Activated CD8-positive, alpha-beta memory T cell treated with anti-CD3 and anti-CD28 coated beads for 36 hours (primary cell): ENCODE measurements at regions not wholly inside any gene's neighbourhood (a gene's known extent, or its start where the extent isn't known, plus 50 kb on each side); places are given as distances from the start of the nearest gene placed in this dataset.
"Not testable (repeated sequence)": the region's sequence is repeated elsewhere in the genome, so short reads cannot be mapped to it uniquely, and the experiment has no call there.

Experiments used
- CTCF ChIA-PET: fragments of 350-600 bp; sonication (Branson Sonifier 250); formaldehyde crosslinking; loops from one replicate; lab custom pipeline; 2021; ENCODE audit warnings: antibody characterized with exemption; lab: Charles Lee
- POLR2A ChIA-PET: fragments of 350-600 bp; sonication (Branson Sonifier 250); formaldehyde crosslinking; loops from one replicate; lab custom pipeline; 2021; ENCODE audit warnings: antibody characterized with exemption; lab: Charles Lee

DNA sequence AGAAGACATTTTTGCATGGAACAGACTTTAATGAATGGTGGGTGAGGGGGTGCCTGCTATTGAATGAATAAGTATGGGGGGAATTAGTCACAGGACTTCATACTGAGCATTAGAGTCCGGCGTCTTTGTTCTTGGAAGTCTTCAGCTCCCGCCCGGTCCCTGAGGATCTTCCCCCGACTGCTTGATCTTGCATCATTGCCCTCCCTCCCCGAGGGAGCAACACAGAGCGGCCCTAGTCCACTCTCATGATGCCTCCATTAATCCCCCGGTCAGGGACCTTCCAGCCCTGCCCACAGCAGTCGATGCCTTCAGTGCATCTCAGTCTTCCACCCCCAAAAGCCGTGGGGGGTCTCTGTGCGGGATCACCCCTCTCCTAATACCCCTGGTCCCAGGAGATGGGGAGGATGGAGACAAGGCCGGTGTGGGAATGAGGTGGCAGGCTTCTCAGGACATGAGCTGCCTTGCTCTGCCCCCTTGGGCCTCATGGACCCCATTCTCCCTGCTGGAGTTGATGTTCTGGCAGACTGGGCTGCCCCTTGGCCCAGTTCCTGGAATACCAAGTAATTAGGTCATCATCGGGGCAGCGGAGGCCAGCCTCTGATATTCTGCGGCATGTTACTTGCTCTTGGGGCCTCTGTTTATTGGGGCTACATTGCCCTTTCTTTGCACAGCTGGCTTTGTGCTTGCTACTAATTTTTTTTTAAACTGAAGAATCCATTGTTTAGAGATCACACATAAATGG lies 110.5 kb upstream of the PLGLB2 start:
- POLR2A ChIA-PET, CTCF ChIA-PET: not testable (repeated sequence)

DNA sequence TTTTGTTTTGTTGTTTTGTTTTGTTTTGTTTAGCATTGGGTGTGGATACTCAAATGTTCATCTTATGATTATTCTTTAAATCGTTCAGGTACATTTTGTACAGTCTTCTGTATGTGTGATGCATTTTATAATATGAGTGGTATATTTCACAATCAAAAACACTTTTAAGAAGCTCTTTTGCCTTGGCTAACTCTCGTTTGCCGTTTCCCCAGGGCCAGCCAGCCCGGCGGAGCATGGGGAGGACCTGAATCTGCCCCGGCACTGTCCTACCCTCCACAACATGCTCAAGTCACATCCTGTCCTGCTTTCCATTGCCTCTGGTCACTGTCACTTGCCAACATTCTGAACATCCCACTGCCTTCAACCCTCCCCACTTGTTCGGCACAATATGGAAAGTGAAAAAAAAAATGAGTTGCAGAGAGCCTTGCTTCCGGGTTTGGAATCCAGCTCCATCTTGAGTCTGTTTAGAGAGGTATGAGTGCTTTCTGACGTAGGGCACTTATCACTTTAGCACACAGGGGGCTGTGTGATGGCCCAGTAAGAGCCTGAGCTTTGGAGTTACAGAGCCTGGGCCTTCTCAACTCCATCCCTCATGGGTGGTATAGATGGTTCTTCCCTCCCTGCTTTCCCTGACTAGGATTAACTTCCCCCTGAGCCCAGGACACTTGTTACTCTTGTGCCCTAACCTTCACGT lies 109.6 kb upstream of the PLGLB2 start:
- CTCF ChIA-PET, POLR2A ChIA-PET: not testable (repeated sequence)

DNA sequence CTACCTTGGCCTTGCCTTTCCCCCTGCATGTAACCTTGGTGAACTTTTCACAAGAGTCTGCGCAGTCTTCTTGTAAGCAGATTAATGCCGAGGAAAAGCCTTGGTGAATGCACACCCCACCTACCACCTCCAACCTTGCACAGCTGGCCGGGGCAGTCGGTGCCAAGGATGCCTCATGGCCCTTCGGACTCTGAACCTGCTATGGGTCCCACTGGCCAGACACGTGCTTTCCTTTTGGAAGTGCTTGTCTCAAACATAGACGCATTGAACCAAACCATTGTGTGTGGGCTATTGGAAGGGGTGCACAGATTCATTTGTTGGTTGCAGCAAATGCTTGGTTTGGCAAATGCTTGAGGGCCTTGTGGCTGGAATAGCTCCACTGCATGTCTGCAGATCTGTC lies 109.0 kb upstream of the PLGLB2 start:
- CTCF ChIA-PET, POLR2A ChIA-PET: not testable (repeated sequence)

GRCh38 chr2:87639801-87640440 lies 108.0 kb upstream of the PLGLB2 start:
- POLR2A ChIA-PET, CTCF ChIA-PET: not testable (repeated sequence)

- CTCF ChIA-PET, POLR2A ChIA-PET: not testable (repeated sequence)
Observed at GRCh38 chr2:87640961-87641563, 106.8 kb upstream of the PLGLB2 start.

DNA sequence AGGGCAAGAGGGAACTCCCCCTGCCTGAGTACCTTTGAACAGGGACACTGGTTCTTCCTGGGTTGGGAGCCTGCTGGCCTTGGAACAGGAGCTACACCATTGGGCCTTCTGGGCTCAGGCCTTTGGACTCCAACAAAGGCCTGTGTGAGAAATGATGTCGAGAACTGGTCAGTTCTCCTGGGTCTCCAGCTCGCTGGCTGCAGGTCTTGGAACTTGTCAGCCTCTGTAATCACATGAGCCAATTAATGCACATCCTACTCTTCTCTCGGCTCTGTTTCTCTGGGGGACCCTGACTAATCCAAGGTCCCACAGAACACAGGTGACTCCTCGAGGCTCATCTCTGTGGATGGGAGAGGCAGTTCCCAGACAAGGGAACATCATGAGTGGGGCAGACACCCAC lies 104.7 kb upstream of the PLGLB2 start:
- CTCF ChIA-PET, POLR2A ChIA-PET: not testable (repeated sequence)

GRCh38 chr2:87647737-87648498 lies 100.0 kb upstream of the PLGLB2 start:
- CTCF ChIA-PET, POLR2A ChIA-PET: not testable (repeated sequence)

DNA sequence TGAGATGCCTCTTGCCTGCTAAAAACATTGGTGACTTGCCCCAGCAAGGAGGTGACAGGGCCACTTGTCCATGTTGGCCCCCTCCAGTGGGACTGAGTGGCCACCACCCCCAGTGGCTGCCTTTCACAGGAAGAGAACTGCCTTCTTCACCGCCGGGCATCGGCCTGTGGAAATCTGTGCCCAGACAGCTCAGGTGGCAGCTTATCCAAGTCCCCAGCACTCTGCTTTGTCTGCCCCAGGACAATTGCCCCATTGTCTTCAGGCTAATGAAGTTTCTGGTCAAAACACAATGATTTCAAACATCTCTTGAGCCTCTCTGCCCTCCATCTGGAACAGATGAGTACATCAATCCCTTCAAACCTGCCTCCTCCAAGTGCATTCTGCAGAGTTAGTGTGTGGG lies 99.1 kb upstream of the PLGLB2 start:
- POLR2A ChIA-PET, CTCF ChIA-PET: not testable (repeated sequence)

- POLR2A ChIA-PET, CTCF ChIA-PET: not testable (repeated sequence)
Observed at GRCh38 chr2:87649871-87650270, 98.0 kb upstream of the PLGLB2 start.

GRCh38 chr2:87650837-87651236 lies 97.0 kb upstream of the PLGLB2 start:
- POLR2A ChIA-PET, CTCF ChIA-PET: not testable (repeated sequence)

- CTCF ChIA-PET, POLR2A ChIA-PET: not testable (repeated sequence)
Observed at GRCh38 chr2:87651589-87651988, 96.3 kb upstream of the PLGLB2 start.

GRCh38 chr2:87653373-87653772 lies 94.5 kb upstream of the PLGLB2 start:
- POLR2A ChIA-PET, CTCF ChIA-PET: not testable (repeated sequence)

GRCh38 chr2:87654136-87654814 lies 93.6 kb upstream of the PLGLB2 start:
- CTCF ChIA-PET, POLR2A ChIA-PET: not testable (repeated sequence)

DNA sequence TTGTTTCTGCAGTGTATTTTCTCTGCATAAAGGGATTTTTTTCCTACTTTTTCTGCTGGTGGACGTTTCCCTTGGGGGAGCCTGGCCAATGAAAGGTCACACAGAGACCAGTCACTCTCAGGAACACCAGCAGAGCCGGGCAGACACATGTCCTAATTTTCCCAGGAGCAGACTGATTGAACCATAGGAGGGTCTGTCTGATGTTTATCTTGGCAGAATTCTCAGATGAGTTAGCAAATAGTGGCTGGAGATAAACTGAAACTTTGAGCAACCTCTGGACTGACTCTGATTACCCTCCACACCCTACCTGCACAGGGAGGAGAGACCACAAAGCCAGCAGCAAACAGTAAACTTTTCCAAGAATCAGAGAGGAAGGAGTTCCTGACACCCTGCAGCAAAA lies 90.0 kb upstream of the PLGLB2 start:
- POLR2A ChIA-PET = not testable (repeated sequence)

DNA sequence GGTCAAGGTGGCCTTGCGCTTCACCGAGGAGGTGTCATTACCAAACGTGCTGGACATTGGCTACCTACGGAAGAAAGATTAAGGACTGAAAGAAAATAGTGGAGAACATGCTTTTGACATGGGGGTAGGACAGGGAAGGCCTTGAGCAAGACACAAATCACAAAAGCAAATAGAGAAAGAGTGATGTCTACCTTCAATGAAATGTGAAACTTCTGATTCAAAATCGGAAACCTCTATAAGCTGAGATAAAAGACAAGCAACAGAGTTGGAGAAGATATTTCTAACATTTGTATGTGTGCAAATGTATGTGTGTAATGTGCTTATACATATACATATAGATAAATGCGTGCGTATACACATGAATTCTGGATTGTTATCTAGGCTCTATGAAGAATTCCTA lies 89.5 kb upstream of the PLGLB2 start:
- POLR2A ChIA-PET, CTCF ChIA-PET: not testable (repeated sequence)

More for the DNA sequence above, 90.0 kb upstream of the PLGLB2 start:
- CTCF ChIA-PET = not testable (repeated sequence)

DNA sequence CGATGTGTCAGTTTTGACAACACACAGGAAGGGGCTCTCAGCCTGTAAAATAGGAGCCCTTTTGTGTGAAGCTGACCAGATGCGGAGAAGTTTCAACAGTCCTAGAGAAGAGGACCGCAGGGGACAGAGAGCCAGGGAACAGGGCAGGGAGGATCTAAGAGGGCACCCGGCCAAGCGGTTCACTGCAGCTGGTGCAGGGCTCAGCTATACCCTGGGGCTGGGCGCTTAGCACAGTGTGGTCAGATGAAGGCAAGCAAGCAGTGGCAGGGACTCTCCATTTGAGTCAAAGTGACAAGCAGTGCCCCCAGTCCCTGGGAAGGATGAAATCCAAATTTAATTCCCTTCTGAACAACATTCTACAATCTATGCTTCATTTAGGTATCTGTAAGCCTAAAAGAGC lies 88.9 kb upstream of the PLGLB2 start:
- CTCF ChIA-PET, POLR2A ChIA-PET: not testable (repeated sequence)

GRCh38 chr2:87660164-87660563 lies 87.7 kb upstream of the PLGLB2 start:
- CTCF ChIA-PET, POLR2A ChIA-PET: not testable (repeated sequence)

GRCh38 chr2:87662316-87663290 lies 85.3 kb upstream of the PLGLB2 start:
- CTCF ChIA-PET, POLR2A ChIA-PET: not testable (repeated sequence)
